Mononuclear cell (primary cell): ENCODE measurements at regions not wholly inside any gene's neighbourhood (a gene's known extent, or its start where the extent isn't known, plus 50 kb on each side); places are given as distances from the start of the nearest gene placed in this dataset.

ENCODE experiments used
- H3K27me3 ChIP-seq: 2 replicates; pipeline ENCODE4 v1.6.0; 2011; ENCODE audit warnings: low read length, control low read depth; ENCODE audit not compliant: insufficient read depth
- H3K4me1 ChIP-seq: 2 replicates; pipeline ENCODE4 v1.5.1; 2011; ENCODE audit warnings: mild to moderate bottlenecking, low read length, control low read depth; ENCODE audit not compliant: insufficient read depth
- H3K4me3 ChIP-seq: 2 replicates; pipeline ENCODE4 v1.5.1; 2011; ENCODE audit warnings: mild to moderate bottlenecking, low read length, moderate library complexity
- H3K9me3 ChIP-seq: 2 replicates; pipeline ENCODE4 v1.5.1; 2011; ENCODE audit warnings: low read depth, mild to moderate bottlenecking, control low read depth, low read length

DNA sequence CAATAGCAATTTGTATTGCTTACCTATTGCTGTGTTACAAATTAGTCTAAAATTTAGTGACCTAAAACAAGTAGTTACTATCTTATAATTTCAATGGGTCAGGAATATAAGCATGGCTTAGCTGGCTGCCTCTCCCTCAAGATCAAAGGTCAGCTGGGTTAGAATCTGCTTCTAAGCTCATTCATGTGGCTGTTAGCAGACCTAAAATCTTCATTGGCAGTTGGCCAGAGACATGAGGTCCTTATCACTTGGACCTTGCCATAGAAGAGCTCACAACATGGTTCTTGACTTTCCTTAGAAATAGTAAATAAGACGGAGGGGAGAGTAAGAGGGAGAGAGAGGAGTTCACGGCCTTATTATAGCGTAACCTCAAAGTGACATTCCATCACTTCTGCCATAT is 468.0 kb downstream of the HTR7 start:
- H3K27me3 ChIP-seq, result no peaks in the 10 kb centered on the region
- no peaks in the 10 kb centered on the region for H3K4me1 ChIP-seq
- H3K4me3 ChIP-seq, result no peak overlapping the region
- H3K9me3 ChIP-seq, result no peaks in the 10 kb centered on the region

GRCh38 chr10:90394311-90394710 is 463.5 kb downstream of the HTR7 start:
- no peaks in the 10 kb centered on the region for H3K4me1 ChIP-seq
- no peaks in the 10 kb centered on the region for H3K9me3 ChIP-seq
- no peak overlapping the region for H3K4me3 ChIP-seq
- no peaks in the 10 kb centered on the region for H3K27me3 ChIP-seq

- Histone ChIP-seq H3K27me3 (no peaks in the 10 kb centered on the region), H3K4me1 (no peaks in the 10 kb centered on the region), H3K9me3 (no peaks in the 10 kb centered on the region)
Measured at GRCh38 chr10:90396721-90397120, 461.1 kb downstream of the HTR7 start.

DNA sequence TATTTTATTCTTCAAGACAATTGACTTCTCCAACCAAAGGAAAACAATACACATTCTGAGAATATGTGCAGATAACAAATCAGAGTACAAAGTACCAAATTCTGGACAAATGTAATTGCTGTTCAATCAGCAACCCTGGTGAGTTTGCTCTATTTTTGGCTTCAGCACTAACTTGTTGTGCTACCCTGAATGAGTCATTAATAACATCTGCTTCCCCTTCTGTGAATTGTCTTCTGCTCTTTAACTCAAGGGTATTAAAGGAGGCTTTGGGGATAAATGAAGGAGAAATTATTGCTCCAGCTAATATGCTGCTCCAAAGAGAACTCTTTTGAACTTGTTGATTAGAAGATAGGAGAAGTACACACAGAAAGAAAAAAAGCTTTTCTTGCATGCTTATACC is 459.3 kb downstream of the HTR7 start:
- H3K9me3 ChIP-seq, result no peaks in the 10 kb centered on the region
- no peak overlapping the region for H3K4me3 ChIP-seq
- no peaks in the 10 kb centered on the region for H3K4me1 ChIP-seq
- no peaks in the 10 kb centered on the region for H3K27me3 ChIP-seq

More at GRCh38 chr10:90396721-90397120, 461.1 kb downstream of the HTR7 start:
- H3K4me3 ChIP-seq, result no peak overlapping the region

DNA sequence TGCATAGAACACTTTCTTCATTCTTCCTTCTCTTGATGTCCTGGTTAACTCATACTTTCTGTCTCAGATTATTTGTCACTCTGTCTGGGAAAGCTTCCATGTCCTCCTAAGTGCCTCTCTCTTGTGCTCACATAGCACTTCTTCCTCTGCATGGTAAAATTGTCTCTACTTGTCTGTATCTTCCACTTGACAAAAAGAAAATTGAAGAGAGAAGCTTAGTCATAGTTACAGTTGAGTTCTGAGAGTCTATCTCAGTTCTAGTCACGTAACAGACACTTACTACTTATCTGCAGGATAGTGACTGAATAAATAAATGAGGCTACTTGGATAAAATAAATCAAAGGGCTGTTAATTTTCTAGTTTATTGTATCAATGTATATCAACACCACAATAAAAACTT is 458.1 kb downstream of the HTR7 start:
- no peaks in the 10 kb centered on the region for H3K27me3 ChIP-seq
- no peaks in the 10 kb centered on the region for H3K4me1 ChIP-seq
- no peaks in the 10 kb centered on the region for H3K9me3 ChIP-seq
- H3K4me3 ChIP-seq, result no peak overlapping the region

GRCh38 chr10:90403211-90404000 is 454.4 kb downstream of the HTR7 start:
- H3K27me3 ChIP-seq, result no peaks in the 10 kb centered on the region
- H3K4me3 ChIP-seq, result no peak overlapping the region
- no peaks in the 10 kb centered on the region for H3K9me3 ChIP-seq
- no peaks in the 10 kb centered on the region for H3K4me1 ChIP-seq

DNA sequence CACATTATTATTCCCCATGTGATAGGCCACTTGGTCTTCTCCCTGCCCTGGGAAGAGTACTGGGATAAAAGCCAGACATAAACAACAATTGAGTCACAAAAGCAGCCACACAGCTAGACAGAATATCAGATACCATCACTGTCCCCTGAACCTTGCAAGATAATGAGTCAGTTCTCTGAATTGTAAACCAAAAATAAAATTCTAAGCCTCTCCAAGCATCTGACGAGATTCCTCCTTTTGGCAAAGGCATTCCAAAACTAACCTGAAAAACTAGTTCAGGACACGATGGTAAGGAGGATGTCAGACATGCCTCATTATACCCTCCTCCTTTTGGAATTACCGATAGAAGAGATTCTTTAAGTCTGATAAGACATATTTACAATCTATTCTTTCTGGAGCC is 450.7 kb downstream of the HTR7 start:
- H3K27me3 ChIP-seq, result no peaks in the 10 kb centered on the region
- H3K4me1 ChIP-seq, result no peaks in the 10 kb centered on the region
- peaks cover 4% of the 10 kb centered on the region for H3K9me3 ChIP-seq
- H3K4me3 ChIP-seq, result no peak overlapping the region

- Histone ChIP-seq H3K9me3 (peaks cover 4% of the 10 kb centered on the region), H3K27me3 (no peaks in the 10 kb centered on the region), H3K4me3 (no peak overlapping the region), H3K4me1 (no peaks in the 10 kb centered on the region)
Measured at GRCh38 chr10:90407851-90408250, 450.0 kb downstream of the HTR7 start.

- Histone ChIP-seq H3K4me3 (no peak overlapping the region), H3K4me1 (no peaks in the 10 kb centered on the region), H3K9me3 (peaks cover 4% of the 10 kb centered on the region), H3K27me3 (no peaks in the 10 kb centered on the region)
Measured at GRCh38 chr10:90412582-90412981, 445.3 kb downstream of the HTR7 start.

DNA sequence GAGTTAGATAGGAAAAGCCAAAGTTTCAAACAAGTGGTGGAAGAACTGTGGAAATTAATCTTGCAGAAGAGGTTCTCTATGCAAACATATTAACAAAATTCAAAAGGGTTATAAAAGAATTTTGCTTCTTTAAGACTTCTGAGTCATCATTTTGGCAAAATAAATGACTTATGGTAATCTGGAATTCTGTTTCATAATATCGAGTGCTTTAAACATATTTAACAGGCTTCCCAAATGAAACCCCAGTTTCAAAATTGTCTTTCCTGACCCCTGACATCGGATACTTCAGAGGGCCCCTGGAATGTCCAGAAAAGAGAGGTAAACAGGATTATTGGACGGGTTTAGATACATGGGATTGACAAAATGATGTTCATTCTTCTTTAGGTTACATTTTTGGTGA is 444.6 kb downstream of the HTR7 start:
- H3K27me3 ChIP-seq, result no peaks in the 10 kb centered on the region

DNA sequence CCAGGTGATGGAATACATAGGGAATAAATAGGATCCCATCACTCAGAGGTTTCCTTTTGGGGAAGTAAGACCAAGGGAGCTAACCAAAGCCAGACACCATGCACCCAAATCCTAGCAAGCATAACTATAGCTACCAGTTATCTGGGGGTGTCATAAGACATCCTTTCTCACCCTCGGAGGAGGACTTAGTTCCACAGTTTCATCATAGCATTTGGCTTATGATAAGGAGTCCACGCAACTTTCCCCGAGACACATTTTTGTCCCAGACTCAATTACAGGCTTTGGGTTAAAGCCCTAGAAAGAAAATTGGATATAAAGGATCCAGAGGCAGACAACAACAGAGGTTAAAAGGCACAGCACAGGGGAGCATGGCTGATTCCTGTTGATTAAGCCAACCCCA is 442.9 kb downstream of the HTR7 start:
- no peak overlapping the region for H3K4me3 ChIP-seq

More for the DNA sequence above, 444.6 kb downstream of the HTR7 start:
- H3K4me1 ChIP-seq, result no peaks in the 10 kb centered on the region
- H3K9me3 ChIP-seq, result peaks cover 4% of the 10 kb centered on the region
- no peak overlapping the region for H3K4me3 ChIP-seq

DNA sequence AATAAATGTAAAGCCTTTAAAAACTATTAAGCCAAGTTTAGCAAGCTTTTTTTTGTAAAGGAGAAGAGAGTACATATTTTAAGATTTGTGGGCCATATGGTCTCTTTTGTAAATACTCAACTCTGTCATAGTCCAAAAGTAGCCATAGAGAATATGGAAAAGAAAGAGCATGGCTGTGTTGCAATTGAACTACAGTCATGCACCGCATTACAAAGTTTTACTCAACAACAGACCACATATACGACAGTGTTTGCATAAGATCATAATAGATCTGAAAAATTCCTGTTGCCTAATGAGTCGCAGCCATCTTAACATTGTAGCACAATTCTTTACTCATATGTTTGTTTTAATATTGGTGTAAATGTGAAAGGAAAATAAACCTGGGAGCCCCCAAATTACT is 440.8 kb downstream of the HTR7 start:
- Histone ChIP-seq H3K27me3 (no peaks in the 10 kb centered on the region), H3K4me3 (no peak overlapping the region), H3K4me1 (no peaks in the 10 kb centered on the region), H3K9me3 (peaks cover 6% of the 10 kb centered on the region)

More for the DNA sequence above, 442.9 kb downstream of the HTR7 start:
- Histone ChIP-seq H3K27me3 (no peaks in the 10 kb centered on the region), H3K9me3 (peaks cover 4% of the 10 kb centered on the region), H3K4me1 (no peaks in the 10 kb centered on the region)

DNA sequence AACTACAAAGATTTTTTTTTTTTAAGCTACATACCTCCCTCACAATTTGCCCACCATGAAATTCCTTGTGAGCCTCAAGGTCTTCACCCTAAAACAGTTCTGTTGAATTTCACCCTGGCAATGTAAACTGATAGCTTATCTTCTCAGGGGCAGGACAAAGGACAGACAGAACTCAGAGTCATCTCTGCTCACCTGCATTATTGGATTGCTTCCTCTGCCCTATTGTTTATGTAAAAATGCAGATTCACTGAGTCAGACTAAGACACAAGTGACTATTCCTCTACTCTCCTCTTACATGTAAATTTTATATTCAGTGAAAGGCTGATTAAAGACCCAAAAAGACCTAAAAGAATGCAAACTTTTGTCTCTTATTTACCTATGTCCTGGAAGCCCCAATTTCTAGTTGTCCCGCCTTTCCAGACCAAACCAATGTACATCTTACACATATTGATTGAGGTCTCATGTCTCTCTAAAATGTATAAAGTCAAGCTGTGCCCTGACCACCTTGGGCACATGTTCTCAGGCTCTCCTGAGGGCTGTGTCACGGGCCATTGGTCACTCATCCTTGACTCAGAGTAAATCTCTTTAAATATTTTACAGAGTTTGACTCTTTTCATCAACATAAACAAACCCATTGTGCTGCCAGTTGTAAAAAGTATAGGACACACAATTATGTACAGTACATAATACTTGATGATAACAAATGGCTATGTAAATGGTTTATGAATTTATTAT is 440.2 kb downstream of the HTR7 start:
- H3K9me3 ChIP-seq, result peaks cover 6% of the 10 kb centered on the region
- no peak overlapping the region for H3K4me3 ChIP-seq
- H3K27me3 ChIP-seq, result no peaks in the 10 kb centered on the region
- no peaks in the 10 kb centered on the region for H3K4me1 ChIP-seq

DNA sequence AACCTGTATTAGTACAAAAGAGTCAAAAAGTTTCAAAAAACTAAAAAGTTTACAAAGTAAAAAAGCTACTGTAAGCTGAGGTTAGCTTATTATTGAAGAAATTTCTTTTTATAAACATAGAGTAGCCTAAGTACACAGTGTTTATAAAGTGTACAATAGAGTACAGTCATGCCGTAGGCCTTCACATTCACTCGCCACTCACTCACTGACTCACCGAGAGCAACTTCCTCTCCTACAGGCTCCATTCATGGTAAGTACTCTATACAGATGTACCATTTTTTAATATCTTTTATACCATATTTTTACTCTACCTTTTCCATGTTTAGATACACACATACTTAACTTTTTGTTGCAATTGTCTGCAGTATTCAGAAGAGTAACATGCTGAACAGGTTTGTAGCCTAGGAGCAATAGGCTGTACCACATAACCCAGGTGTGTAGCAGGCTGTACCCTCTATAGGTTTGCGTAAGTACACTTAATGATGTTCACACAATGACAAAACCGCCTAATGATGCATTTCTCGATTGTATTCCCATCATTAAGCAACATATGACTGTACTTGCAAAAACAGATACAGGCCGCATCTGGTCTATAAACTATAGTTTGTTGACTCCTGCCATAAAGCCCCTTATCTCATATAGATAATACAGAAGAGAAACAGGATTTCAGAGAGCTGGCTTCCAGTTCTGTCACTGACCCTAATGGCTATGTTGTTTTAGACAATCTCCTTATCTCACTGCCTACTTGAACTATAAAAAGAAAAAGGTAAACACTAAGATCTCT is 438.8 kb downstream of the HTR7 start:
- H3K9me3 ChIP-seq, result peaks cover 6% of the 10 kb centered on the region
- no peaks in the 10 kb centered on the region for H3K4me1 ChIP-seq
- no peaks in the 10 kb centered on the region for H3K27me3 ChIP-seq
- H3K4me3 ChIP-seq, result no peak overlapping the region

DNA sequence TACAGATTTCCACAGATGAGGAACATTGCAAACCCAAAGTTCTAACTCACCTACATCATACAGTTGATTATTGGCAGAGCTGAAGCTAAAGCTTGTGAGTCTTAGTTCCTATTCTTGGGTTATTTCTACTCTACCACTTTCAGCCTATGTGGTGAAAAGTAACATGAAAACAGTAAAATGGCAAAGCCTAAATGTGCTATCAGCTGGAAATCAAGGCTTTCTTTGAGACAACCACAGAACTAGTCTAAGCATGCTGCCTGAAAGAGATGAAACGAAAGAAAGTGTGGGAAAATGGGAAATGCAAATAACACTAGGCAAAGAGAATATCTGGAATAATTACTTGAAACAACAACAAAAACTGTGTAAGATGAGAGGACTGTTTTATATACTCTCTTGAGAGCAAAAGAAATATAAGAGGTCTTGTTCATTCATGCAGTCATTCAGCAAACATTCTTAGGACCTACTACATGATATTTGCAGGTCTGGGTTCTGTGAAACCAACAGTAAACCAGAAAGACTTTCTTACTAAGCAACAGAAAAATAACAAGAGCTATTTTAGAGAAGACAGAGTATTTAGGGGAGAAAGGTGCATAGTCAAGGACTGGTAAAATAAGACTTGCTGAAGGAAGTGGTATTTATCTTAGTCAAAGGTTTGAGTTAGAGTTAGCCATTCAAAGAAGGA is 437.1 kb downstream of the HTR7 start:
- H3K4me1 ChIP-seq, result no peaks in the 10 kb centered on the region
- H3K27me3 ChIP-seq, result no peaks in the 10 kb centered on the region
- H3K4me3 ChIP-seq, result no peak overlapping the region
- H3K9me3 ChIP-seq, result peaks cover 6% of the 10 kb centered on the region
